Tibial nerve (tissue), 4 donors: ENCODE measurements at regions not wholly inside any gene's neighbourhood (a gene's known extent, or its start where the extent isn't known, plus 50 kb on each side); places are given as distances from the start of the nearest gene placed in this dataset.

Experiments
- DNase-seq, 2 donors: peaks; one replicate each; pipeline ENCODE4 v3.0.0-alpha.2; 2019; ENCODE audit warnings: low spot score in 2 of 2
- H3K27ac ChIP-seq, 4 donors: fragments of 200-600 bp; sonication (generic) in 3 of 4; one replicate each; pipeline ENCODE4 v1.5.1; 2017 to 2019; ENCODE audit warnings: mild to moderate bottlenecking in 1 of 4
- H3K27me3 ChIP-seq, 2 donors: fragments of 200-600 bp; sonication (generic) in 1 of 2; one replicate each; pipeline versions ENCODE4 v1.5.1 to v1.6.0; 2017 to 2019
- H3K36me3 ChIP-seq, 3 donors: fragments of 200-600 bp; sonication (generic); one replicate each; pipeline ENCODE4 v1.5.1; 2018 to 2019
- H3K4me1 ChIP-seq, 4 donors: fragments of 200-600 bp; sonication (generic) in 3 of 4; one replicate each; pipeline ENCODE4 v1.5.1; 2017 to 2019
- H3K4me3 ChIP-seq, 4 donors: fragments of 200-600 bp; sonication (generic) in 3 of 4; one replicate each; pipeline ENCODE4 v1.5.1; 2017 to 2019; ENCODE audit warnings: mild to moderate bottlenecking in 1 of 4, moderate library complexity in 1 of 4
- H3K9me3 ChIP-seq, 4 donors: fragments of 200-600 bp; sonication (generic) in 3 of 4; one replicate each; pipeline ENCODE4 v1.5.1; 2017 to 2019
- CTCF ChIP-seq, 5 experiments: fragments of 200-600 bp in 3 of 5; fragments of 450-650 bp in 2 of 5; sonication (generic) in 3 of 5; IDR thresholded peaks; one replicate each; pipeline ENCODE4 v1.5.1; 2016 to 2019; ENCODE audit warnings: antibody characterized with exemption in 5 of 5, mild to moderate bottlenecking in 3 of 5, moderate library complexity in 2 of 5
- EP300 ChIP-seq, 2 donors: sonication (generic); formaldehyde crosslinking; IDR thresholded peaks; one replicate each; pipeline ENCODE4 v1.6.1; 2017; ENCODE audit warnings: antibody characterized with exemption in 2 of 2, mild to moderate bottlenecking in 1 of 2
- POLR2A ChIP-seq, 2 donors: fragments of 450-650 bp; IDR thresholded peaks; one replicate each; pipeline ENCODE4 v1.6.1; 2017; ENCODE audit warnings: antibody characterized with exemption in 2 of 2, mild to moderate bottlenecking in 2 of 2, moderate library complexity in 2 of 2
- WGBS, 2 donors: methylation state at CpG; one replicate each; pipeline ENCODE4 v1.1.5; 2018; 5-methylcytosine and 5-hydroxymethylcytosine counted together

DNA sequence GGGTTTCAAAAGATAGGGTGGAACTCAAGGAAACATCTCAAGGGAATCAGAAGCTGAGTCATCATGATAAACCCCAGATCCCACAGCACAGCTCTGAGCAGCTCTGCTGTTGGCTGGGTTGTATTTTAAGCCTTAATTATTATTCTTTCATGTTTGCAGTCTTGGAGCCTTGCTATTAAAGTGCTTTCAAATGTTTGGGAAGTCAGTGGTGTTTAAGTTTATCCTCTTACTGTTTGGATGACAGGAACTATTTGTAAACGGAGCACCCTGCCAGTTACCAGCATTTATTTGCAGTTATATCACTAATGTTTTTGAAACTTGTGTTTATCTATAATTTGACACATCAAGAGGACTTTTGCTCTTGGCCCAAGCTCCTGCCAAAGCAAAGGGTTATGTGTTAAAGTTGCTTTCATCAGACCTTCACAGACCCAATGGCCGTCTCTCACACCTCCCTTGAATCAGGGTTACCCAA, 141.1 kb upstream of the SPDL1 start:
- DNase-seq = no peak
- Histone ChIP-seq H3K9me3 (no peaks in the 10 kb centered on the region), H3K27ac (peak overlapping the region in 1 of 4 donors; percentile 43), H3K4me1 (peaks cover 0 to 10% (median 0%) of the 10 kb centered on the region in 4 donors), H3K36me3 (no peaks in the 10 kb centered on the region), H3K4me3 (no peak overlapping the region), H3K27me3 (no peaks in the 10 kb centered on the region)
- no peak for TF ChIP-seq CTCF (IDR thresholded peaks at IDR 0.05)
- no peak for TF ChIP-seq EP300 (IDR thresholded peaks at IDR 0.05)
- TF ChIP-seq POLR2A (IDR thresholded peaks at IDR 0.05) = no peak
- WGBS, 2 donors = 51 to 53% methylated on average over 2 of the region's 2 CpGs

DNA sequence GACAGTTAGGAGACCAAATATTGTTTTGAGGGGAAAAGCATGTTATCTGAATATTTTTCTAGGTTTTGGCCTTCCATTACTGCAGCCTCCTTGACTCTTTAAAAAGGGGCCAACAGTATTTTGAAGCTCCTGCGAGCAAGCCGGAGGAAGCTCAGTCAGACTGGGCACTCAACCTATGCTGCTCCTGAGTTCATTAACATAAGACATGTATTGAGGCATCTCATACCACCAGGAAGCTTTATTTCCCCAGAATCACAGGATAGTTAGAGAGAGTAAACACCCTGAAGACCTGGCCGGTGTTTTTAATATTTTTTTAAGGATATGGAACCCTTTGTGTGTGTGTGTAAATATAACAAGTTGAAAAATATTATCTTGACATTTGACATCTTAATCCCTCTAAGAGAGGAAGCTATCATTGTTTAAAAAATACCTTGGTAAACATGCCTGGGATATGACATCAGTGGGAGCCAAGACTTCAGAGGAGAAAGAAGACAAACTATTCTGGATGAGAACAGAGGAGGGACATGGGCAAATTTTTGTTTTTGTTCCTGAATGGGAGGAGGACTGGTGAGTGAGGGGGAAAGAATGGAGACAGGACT, 139.3 kb upstream of the SLIT3 start:
- H3K4me3 ChIP-seq = no peak overlapping the region
- no peaks in the 10 kb centered on the region for H3K9me3 ChIP-seq
- no peak for DNase-seq
- 49 to 57% methylated on average over 3 of the region's 3 CpGs for WGBS, 2 donors
- peak overlapping the region in 1 of 4 donors; percentile 60 for H3K27ac ChIP-seq
- no peaks in the 10 kb centered on the region for H3K27me3 ChIP-seq
- no peaks in the 10 kb centered on the region for H3K36me3 ChIP-seq
- peaks cover 0 to 10% (median 0%) of the 10 kb centered on the region in 4 donors for H3K4me1 ChIP-seq
- no peak for TF ChIP-seq POLR2A (IDR thresholded peaks at IDR 0.05)
- TF ChIP-seq EP300 (IDR thresholded peaks at IDR 0.05) = no peak
- no peak for TF ChIP-seq CTCF (IDR thresholded peaks at IDR 0.05)

GRCh38 chr5:169439362-169439761, 138.4 kb upstream of the SLIT3 start:
- no peak for TF ChIP-seq POLR2A (IDR thresholded peaks at IDR 0.05)
- TF ChIP-seq EP300 (IDR thresholded peaks at IDR 0.05) = no peak
- no peak for TF ChIP-seq CTCF (IDR thresholded peaks at IDR 0.05)
- WGBS, 2 donors = 74 to 82% methylated on average over 4 of the region's 4 CpGs
- H3K36me3 ChIP-seq = no peaks in the 10 kb centered on the region
- peaks cover 0 to 10% (median 0%) of the 10 kb centered on the region in 4 donors for H3K4me1 ChIP-seq
- no peak overlapping the region for H3K4me3 ChIP-seq
- no peaks in the 10 kb centered on the region for H3K9me3 ChIP-seq
- DNase-seq = no peak
- H3K27me3 ChIP-seq = no peaks in the 10 kb centered on the region
- H3K27ac ChIP-seq = no peak overlapping the region

- Histone ChIP-seq H3K27me3 (no peaks in the 10 kb centered on the region), H3K36me3 (no peaks in the 10 kb centered on the region), H3K9me3 (no peaks in the 10 kb centered on the region), H3K4me1 (no peaks in the 10 kb centered on the region), H3K4me3 (no peak overlapping the region), H3K27ac (no peak overlapping the region)
- no peak for TF ChIP-seq POLR2A (IDR thresholded peaks at IDR 0.05)
- TF ChIP-seq CTCF (IDR thresholded peaks at IDR 0.05) = no peak
- no peak for TF ChIP-seq EP300 (IDR thresholded peaks at IDR 0.05)
- WGBS, 2 donors = 47 to 56% methylated on average over 7 of the region's 7 CpGs
- no peak for DNase-seq
Observed at GRCh38 chr5:169435506-169436229, 134.7 kb upstream of the SLIT3 start.

GRCh38 chr5:169433221-169433651, 132.3 kb upstream of the SLIT3 start:
- H3K27me3 ChIP-seq = no peaks in the 10 kb centered on the region
- TF ChIP-seq CTCF (IDR thresholded peaks at IDR 0.05) = no peak
- TF ChIP-seq EP300 (IDR thresholded peaks at IDR 0.05) = no peak
- no peak for TF ChIP-seq POLR2A (IDR thresholded peaks at IDR 0.05)
- no peak overlapping the region for H3K27ac ChIP-seq
- H3K4me3 ChIP-seq = no peak overlapping the region
- no peaks in the 10 kb centered on the region for H3K4me1 ChIP-seq
- 55 to 64% methylated on average over 5 of the region's 5 CpGs for WGBS, 2 donors
- H3K36me3 ChIP-seq = no peaks in the 10 kb centered on the region
- DNase-seq = no peak
- H3K9me3 ChIP-seq = no peaks in the 10 kb centered on the region
